ENCODE measurements at regions not wholly inside any gene's neighbourhood (a gene's known extent, or its start where the extent isn't known, plus 50 kb on each side); places are given as distances from the start of the nearest gene placed in this dataset.

- TF ChIP-seq CTCF (IDR thresholded peaks at IDR 0.05; ENCODE audit: poor library complexity) (no peak), EZH2phosphoT487 (IDR thresholded peaks at IDR 0.05; ENCODE audit: low read depth, severe bottlenecking, unreplicated experiment) (no peak)
Measured at GRCh38 chr14:61885203-61885961, 123.2 kb downstream of the SNAPC1 start.

All from hepatocyte (in vitro differentiated cells).